ENCODE measurements at regions not wholly inside any gene's neighbourhood (a gene's known extent, or its start where the extent isn't known, plus 50 kb on each side); places are given as distances from the start of the nearest gene placed in this dataset.
A peak's percentile ranks its signal among the peaks of the same experiment; 100 is the strongest.

DNA sequence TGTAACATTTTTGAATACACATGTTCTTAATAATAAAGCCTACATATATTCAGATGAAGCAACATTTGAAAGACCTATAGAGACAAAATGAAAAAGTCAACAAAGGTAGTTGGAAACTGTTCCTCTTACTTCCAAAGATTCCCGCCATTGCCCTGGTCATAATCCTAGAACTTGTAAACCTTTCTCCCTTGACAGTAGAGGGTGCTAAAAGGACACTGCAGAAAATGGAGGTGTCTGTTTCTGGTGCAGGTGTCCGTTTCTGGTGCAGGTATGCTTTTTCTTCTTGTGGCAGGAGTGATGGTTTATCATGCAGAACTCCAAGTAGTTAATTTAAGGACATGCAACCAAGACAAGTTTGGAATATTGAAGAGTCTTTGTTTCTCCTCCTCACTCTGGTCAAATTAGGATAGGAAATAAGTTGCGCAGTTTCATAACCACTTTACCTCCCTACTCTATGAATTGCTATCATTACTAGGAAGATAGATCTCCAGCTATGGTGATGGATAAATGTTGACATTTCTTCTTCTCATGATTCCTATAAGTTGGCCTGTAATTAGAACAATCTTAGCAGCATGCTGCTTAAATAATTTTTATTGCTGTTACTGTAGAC, 56.0 kb upstream of the FAM174A start:
- no peaks in the 10 kb centered on the region for H3K79me2 ChIP-seq (ENCODE audit: insufficient read depth, low read length)
- H4K20me1 ChIP-seq (ENCODE audit: insufficient read depth, low read length) = no peaks in the 10 kb centered on the region
- H3K4me3 ChIP-seq (ENCODE audit: insufficient read depth, low read length) = no peak overlapping the region
- H3K27me3 ChIP-seq (ENCODE audit: insufficient read depth, low read length) = no peaks in the 10 kb centered on the region
- TF ChIP-seq, protein P1, sequence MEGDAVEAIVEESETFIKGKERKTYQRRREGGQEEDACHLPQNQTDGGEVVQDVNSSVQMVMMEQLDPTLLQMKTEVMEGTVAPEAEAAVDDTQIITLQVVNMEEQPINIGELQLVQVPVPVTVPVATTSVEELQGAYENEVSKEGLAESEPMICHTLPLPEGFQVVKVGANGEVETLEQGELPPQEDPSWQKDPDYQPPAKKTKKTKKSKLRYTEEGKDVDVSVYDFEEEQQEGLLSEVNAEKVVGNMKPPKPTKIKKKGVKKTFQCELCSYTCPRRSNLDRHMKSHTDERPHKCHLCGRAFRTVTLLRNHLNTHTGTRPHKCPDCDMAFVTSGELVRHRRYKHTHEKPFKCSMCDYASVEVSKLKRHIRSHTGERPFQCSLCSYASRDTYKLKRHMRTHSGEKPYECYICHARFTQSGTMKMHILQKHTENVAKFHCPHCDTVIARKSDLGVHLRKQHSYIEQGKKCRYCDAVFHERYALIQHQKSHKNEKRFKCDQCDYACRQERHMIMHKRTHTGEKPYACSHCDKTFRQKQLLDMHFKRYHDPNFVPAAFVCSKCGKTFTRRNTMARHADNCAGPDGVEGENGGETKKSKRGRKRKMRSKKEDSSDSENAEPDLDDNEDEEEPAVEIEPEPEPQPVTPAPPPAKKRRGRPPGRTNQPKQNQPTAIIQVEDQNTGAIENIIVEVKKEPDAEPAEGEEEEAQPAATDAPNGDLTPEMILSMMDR (IDR thresholded peaks at IDR 0.05; ENCODE audit: extremely low read depth, low read depth, low read length) = peak; percentile 48
- H3K27ac ChIP-seq (ENCODE audit: low read depth, low read length) = no peak overlapping the region
- no peak overlapping the region for H2AFZ ChIP-seq (ENCODE audit: low read length)
- no peaks in the 10 kb centered on the region for H3K4me1 ChIP-seq (ENCODE audit: insufficient read depth, low read length)
- no peak overlapping the region for H3K4me2 ChIP-seq (ENCODE audit: insufficient read depth, low read length)
- H3K9me3 ChIP-seq (ENCODE audit: low read depth, low read length) = no peaks in the 10 kb centered on the region
- no peaks in the 10 kb centered on the region for H3K36me3 ChIP-seq (ENCODE audit: insufficient read depth, low read length)
- DNase-seq (ENCODE audit: insufficient read length, low spot score, missing footprints) = peak; percentile 8

DNA sequence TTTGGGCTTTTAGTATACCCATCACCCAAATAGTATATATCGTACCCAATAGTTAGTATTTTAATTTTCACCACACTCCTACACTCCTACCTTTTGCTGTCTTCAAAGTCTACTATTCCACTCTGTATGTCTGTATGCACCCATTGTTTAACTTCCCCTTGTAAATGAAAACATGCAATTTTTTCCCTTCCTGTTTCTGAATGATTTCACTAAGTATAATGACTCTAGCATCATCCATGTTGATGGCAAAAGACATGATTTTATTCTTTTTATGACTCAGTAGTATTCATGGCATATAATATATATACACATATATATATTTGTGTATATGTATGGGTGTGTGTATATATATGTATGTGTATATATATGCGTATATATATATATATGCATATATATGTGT, 63.1 kb upstream of the FAM174A start:
- H3K4me2 ChIP-seq (ENCODE audit: insufficient read depth, low read length) = no peak overlapping the region
- H3K4me3 ChIP-seq (ENCODE audit: insufficient read depth, low read length) = no peak overlapping the region
- no peaks in the 10 kb centered on the region for H3K9me3 ChIP-seq (ENCODE audit: low read depth, low read length)
- no peak for DNase-seq (ENCODE audit: insufficient read length, low spot score, missing footprints)
- TF ChIP-seq, protein P1 (IDR thresholded peaks at IDR 0.05; ENCODE audit: extremely low read depth, low read depth, low read length) = no peak
- no peaks in the 10 kb centered on the region for H3K27me3 ChIP-seq (ENCODE audit: insufficient read depth, low read length)
- H3K36me3 ChIP-seq (ENCODE audit: insufficient read depth, low read length) = no peaks in the 10 kb centered on the region
- H3K27ac ChIP-seq (ENCODE audit: low read depth, low read length) = no peak overlapping the region
- H2AFZ ChIP-seq (ENCODE audit: low read length) = no peak overlapping the region
- no peaks in the 10 kb centered on the region for H3K79me2 ChIP-seq (ENCODE audit: insufficient read depth, low read length)
- H3K4me1 ChIP-seq (ENCODE audit: insufficient read depth, low read length) = no peaks in the 10 kb centered on the region
- no peaks in the 10 kb centered on the region for H4K20me1 ChIP-seq (ENCODE audit: insufficient read depth, low read length)

DNA sequence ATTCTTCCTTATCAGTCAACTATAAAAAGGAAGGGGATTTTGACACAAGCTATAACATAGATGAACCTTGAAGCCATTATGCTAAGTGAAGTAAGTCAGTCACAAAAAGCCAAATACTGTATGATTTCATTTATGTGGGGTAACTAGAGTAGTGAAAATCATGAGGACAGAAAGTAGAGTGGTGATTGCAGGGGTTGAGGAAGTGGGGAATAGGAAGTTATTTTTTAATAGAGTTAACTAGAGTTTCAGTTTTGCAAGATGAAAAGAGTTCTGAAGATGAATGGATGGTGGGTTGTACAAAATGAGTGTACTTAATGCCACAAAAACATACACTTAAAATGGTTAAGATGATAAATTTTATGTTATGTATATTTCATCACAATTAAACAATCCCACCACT, 65.4 kb upstream of the FAM174A start:
- TF ChIP-seq, protein P1 (IDR thresholded peaks at IDR 0.05; ENCODE audit: extremely low read depth, low read depth, low read length) = no peak
- H3K4me1 ChIP-seq (ENCODE audit: insufficient read depth, low read length) = peaks cover under 1% of the 10 kb centered on the region
- H3K79me2 ChIP-seq (ENCODE audit: insufficient read depth, low read length) = no peaks in the 10 kb centered on the region
- no peak overlapping the region for H3K4me2 ChIP-seq (ENCODE audit: insufficient read depth, low read length)
- H3K9me3 ChIP-seq (ENCODE audit: low read depth, low read length) = no peaks in the 10 kb centered on the region
- H3K4me3 ChIP-seq (ENCODE audit: insufficient read depth, low read length) = no peak overlapping the region
- no peak for DNase-seq (ENCODE audit: insufficient read length, low spot score, missing footprints)
- H3K36me3 ChIP-seq (ENCODE audit: insufficient read depth, low read length) = no peaks in the 10 kb centered on the region
- no peak overlapping the region for H3K27ac ChIP-seq (ENCODE audit: low read depth, low read length)
- no peaks in the 10 kb centered on the region for H4K20me1 ChIP-seq (ENCODE audit: insufficient read depth, low read length)
- no peaks in the 10 kb centered on the region for H3K27me3 ChIP-seq (ENCODE audit: insufficient read depth, low read length)
- H2AFZ ChIP-seq (ENCODE audit: low read length) = no peak overlapping the region

DNA sequence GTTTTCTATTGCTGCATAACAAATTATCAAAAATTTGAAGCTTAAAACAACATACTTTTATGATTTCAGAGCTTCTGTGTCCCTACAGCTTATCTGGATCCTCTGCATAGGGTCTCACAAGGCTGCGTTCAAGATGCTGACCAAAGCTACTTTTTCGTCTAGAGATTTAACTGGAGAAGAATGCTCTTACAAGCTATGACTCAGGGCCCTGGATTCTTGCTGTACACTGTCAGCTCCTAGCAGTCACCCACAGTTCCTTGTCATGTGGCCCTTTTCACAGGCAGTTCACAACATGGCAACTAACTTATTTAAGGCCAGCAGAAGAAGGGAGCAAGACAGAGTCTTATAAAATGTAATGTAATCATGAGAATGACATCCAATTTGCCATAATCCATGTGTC, 70.8 kb upstream of the FAM174A start:
- Histone ChIP-seq H4K20me1 (ENCODE audit: insufficient read depth, low read length) (no peaks in the 10 kb centered on the region), H3K4me3 (ENCODE audit: insufficient read depth, low read length) (no peak overlapping the region), H2AFZ (ENCODE audit: low read length) (peak overlapping the region; percentile 62), H3K27me3 (ENCODE audit: insufficient read depth, low read length) (no peaks in the 10 kb centered on the region), H3K9me3 (ENCODE audit: low read depth, low read length) (no peaks in the 10 kb centered on the region), H3K27ac (ENCODE audit: low read depth, low read length) (peak overlapping the region; percentile 21), H3K4me2 (ENCODE audit: insufficient read depth, low read length) (peak overlapping the region; percentile 52), H3K36me3 (ENCODE audit: insufficient read depth, low read length) (no peaks in the 10 kb centered on the region), H3K4me1 (ENCODE audit: insufficient read depth, low read length) (peaks cover 9% of the 10 kb centered on the region), H3K79me2 (ENCODE audit: insufficient read depth, low read length) (no peaks in the 10 kb centered on the region)
- DNase-seq (ENCODE audit: insufficient read length, low spot score, missing footprints) = peak; percentile 51
- TF ChIP-seq, protein P1 (IDR thresholded peaks at IDR 0.05; ENCODE audit: extremely low read depth, low read depth, low read length) = no peak
